Stimulated activated CD8-positive, alpha-beta memory T cell treated with anti-CD3 and anti-CD28 coated beads, Interleukin-12 subunit alpha, Interleukin-12 subunit beta, amount 100 ng/mL, for 4 hours (primary cell): ENCODE measurements at regions not wholly inside any gene's neighbourhood (a gene's known extent, or its start where the extent isn't known, plus 50 kb on each side); places are given as distances from the start of the nearest gene placed in this dataset.

Experiments used
- DNase-seq: peaks from one replicate; pipeline ENCODE4 v3.0.0-alpha.2; 2020; ENCODE audit warnings: low read depth

DNA sequence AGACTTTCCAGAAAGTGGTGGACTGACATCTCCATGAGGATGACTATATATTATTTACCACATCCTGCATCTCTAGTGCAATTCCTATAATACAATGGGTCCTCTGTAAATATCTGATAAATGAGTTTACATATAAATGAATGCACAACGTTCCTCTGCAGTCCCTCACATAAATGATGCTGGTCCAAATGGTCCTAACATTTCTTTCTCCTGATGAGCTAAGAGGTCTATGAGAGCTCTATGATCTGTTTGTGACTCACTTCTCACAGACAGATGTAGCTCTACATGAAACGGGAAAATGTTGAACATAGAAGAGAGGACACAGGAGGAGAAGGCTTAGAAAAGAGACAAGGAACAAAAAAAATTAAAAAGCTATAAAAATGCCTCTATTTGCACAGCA is 201.2 kb upstream of the PIK3C3 start:
- DNase-seq: no peak

- DNase-seq: no peak
Measured at GRCh38 chr18:41752826-41753225, 202.2 kb upstream of the PIK3C3 start.

DNA sequence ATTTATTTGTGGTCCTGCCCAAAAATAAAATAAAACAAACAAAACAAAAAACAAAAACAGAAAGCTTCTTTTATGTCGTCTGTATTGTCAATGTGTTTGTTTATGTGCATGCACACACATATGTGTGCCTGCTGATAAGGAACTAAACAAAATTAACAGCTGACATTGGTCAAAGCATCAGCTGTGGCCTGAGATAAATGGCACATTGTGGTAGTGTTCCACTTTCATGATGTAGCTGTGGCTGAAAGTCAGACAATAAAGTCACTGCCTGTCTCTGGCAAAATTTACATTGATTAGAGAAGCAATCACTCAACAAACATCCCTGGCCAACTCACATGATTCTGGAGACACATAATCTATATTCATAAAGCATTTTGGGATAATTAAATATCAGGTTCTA is 203.4 kb upstream of the PIK3C3 start:
- no peak for DNase-seq

GRCh38 chr18:41751161-41751560 is 203.9 kb upstream of the PIK3C3 start:
- DNase-seq: no peak

DNA sequence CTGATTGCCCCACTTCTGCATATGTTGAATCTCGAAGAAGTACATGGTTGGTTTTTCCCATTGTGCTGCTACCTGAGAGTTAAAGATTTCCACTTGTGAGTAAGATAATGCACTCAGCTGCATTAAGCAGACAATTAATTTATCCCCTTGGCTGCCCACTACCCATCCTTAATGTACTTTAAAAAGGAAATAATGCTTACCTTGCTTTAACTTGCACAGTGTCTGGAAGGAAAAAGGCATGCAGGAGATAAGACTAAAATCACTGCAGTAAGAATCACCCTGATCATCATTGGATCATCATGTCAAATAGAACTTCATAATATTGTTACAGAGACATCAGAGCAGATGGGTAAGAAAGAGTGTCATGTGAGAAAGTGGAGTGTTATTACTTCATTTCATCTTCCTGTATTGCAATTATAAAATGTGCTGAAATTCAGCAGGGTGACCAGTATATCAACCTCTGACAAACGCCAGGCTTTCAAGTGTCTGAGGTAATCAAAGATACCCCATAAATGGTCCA is 207.3 kb upstream of the PIK3C3 start:
- DNase-seq: no peak

- DNase-seq: no peak
Measured at GRCh38 chr18:41745166-41746049, 209.6 kb upstream of the PIK3C3 start.

GRCh38 chr18:41744421-41745030 is 210.5 kb upstream of the PIK3C3 start:
- no peak for DNase-seq

- no peak for DNase-seq
Measured at GRCh38 chr18:41737218-41737617, 217.8 kb upstream of the PIK3C3 start.

DNA sequence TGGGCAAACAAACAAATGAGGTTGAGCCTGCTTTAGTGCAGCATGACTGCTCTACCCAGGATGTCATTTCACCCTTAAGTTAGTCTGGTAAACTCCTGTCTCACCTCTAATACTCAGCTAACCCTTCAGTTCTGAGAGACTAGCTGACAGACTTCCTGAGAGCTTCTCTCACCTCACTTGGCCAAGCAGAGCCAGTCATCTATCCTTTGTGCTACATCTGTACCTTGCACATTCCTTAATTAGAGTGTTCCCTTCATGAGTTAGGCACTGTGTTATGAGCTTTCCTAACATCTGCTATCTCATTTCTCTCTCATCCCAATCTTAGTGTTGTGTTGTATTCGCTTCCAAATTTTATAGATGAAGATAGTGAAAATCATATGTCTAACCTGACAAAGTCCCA is 220.1 kb upstream of the PIK3C3 start:
- no peak for DNase-seq

GRCh38 chr18:41732356-41732755 is 222.7 kb upstream of the PIK3C3 start:
- DNase-seq: no peak

DNA sequence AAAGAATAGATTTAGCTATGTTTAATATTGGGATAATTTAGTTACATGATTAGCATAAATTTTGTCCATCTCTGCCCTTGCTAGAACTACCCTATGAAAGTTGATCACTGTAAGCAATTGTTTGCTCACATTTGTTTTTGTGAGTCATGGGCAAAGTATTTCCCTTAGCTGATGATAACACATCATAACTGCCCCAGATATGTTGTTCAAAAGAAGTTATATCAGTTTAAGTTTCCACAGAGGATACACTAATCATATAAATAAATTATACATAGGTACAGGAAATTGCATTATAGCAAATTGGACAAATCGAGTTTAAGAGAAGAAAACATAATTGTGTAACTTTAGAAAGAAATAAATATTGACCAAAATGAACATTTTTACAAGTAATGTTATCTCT is 223.2 kb upstream of the PIK3C3 start:
- DNase-seq: no peak

GRCh38 chr18:41724195-41724594 is 230.8 kb upstream of the PIK3C3 start:
- DNase-seq: no peak

GRCh38 chr18:41721103-41721790 is 233.8 kb upstream of the PIK3C3 start:
- DNase-seq: no peak

DNA sequence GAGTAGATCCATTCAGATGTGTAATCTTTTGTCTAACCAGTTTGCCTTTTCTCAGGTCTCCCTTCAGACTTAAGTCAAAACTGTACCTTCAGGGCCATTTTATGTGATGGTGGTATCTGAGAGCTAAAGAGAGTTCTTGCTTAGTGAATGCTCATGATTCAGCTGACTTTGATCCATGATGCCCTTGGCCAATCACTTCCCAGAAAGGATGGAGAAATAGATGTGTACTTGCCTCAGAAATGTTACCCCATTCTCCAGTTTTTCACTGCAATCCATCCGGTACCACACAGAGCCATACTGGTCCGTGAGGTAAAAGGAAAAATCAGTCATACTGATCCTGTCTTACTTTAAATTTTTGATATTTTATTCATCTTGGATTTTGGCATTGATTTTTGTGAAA is 234.8 kb upstream of the PIK3C3 start:
- no peak for DNase-seq

DNA sequence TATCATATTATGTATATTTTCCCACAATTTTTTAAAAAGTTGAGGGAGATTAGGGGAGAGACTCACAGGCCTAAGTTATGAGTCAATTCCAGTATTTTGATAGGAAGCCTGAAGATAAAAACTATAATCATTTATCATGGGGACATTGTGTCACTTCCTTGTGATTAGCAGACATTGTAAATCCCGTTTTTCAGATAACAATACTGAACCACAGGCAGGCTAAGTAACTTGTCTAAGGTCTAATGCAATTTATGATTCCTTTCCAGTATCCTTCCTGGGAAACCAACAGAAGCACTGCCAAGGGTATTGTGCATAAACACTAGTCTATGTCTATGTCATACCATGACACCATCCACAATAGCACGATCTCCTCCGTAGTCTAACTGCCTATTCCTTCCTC is 235.2 kb upstream of the PIK3C3 start:
- no peak for DNase-seq

GRCh38 chr18:41714872-41715271 is 240.2 kb upstream of the PIK3C3 start:
- DNase-seq: no peak

DNA sequence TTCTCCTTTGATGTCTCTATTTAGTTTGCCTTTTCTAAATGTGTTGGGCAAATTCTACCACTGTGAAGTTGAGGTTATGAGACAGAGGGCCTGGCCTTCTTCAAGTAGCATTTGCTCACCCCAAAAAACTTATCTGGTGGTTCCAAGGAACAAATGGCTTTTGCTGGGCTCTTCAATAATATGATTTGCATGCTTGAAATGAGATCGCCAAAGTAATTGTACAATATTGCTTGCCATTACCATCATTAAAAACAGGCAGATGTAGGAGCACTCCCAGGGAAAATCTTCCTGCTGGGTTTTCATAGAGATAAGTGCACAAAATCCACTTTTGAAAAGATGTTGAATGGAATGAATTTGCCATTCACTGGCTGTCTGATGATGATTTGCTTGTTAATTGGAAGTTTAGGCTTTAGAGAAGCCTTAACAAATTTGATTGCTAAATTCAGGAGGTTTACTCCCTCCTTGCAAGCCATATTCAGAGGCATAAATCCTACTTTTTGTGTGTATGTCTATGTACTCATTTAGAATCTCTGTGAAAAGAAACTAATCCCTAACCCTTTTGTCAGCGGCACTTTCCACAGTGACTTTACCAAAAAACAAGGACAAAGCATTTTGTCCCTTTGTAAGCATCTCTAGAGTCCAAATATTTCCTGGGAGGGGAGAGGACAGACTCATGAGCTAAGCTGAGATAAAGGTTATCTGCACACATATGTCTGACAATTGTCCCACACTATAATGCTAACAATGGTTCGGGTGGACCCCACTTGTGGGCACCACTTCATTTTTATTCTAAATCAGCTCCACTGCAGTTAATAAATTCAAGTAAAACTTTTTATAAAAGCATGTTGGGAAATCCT is 240.8 kb upstream of the PIK3C3 start:
- no peak for DNase-seq

- DNase-seq: no peak
Measured at GRCh38 chr18:41706301-41706700, 248.7 kb upstream of the PIK3C3 start.

GRCh38 chr18:41703744-41704530 is 251.1 kb upstream of the PIK3C3 start:
- DNase-seq: no peak

GRCh38 chr18:41700416-41700815 is 254.6 kb upstream of the PIK3C3 start:
- DNase-seq: no peak

DNA sequence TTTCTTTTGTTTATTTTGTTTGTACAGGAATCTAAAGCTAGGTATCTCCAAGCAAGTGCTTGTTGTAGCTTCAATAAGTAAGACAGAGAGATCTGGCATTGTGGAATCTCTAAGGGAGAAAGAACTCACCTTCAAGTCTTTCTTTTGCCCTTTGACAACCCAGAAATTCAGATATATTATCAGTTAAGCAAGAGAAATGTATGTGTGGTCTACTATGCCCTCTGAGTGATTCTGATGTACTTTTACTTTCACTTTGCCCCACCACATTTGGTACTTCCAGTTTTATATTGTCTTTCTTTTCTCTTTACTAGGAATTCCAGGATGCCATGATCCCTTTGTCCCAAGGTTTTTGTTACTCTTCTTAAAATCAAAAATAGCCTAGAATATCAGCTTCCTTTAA is 259.6 kb upstream of the PIK3C3 start:
- no peak for DNase-seq
